Endothelial cell (in vitro differentiated cells): ENCODE measurements at regions not wholly inside any gene's neighbourhood (a gene's known extent, or its start where the extent isn't known, plus 50 kb on each side); places are given as distances from the start of the nearest gene placed in this dataset.

Source experiments
- DNase-seq: peaks from one replicate; pipeline ENCODE4 v3.0.0; 2021; ENCODE audit warnings: low spot score
- H3K27ac Mint-ChIP-seq: one replicate; pipeline ENCODE4 v1.8.0; 2021; ENCODE audit warnings: mixed read lengths, inconsistent platforms; ENCODE audit not compliant: unreplicated experiment
- H3K27me3 Mint-ChIP-seq: one replicate; pipeline ENCODE4 v1.8.0; 2021; ENCODE audit warnings: mild to moderate bottlenecking, moderate library complexity, mixed read lengths, inconsistent platforms; ENCODE audit not compliant: unreplicated experiment
- H3K36me3 Mint-ChIP-seq: one replicate; pipeline ENCODE4 v1.8.0; 2021; ENCODE audit warnings: mild to moderate bottlenecking, low read depth, mixed read lengths, inconsistent platforms; ENCODE audit not compliant: unreplicated experiment
- H3K4me1 Mint-ChIP-seq: one replicate; pipeline ENCODE4 v1.8.0; 2021; ENCODE audit warnings: mild to moderate bottlenecking, mixed read lengths, inconsistent platforms; ENCODE audit not compliant: unreplicated experiment
- H3K4me3 Mint-ChIP-seq: one replicate; pipeline ENCODE4 v1.8.0; 2021; ENCODE audit warnings: mild to moderate bottlenecking, mixed read lengths, inconsistent platforms; ENCODE audit not compliant: unreplicated experiment
- H3K9me3 Mint-ChIP-seq: one replicate; pipeline ENCODE4 v1.8.0; 2021; ENCODE audit warnings: mixed read lengths, inconsistent platforms; ENCODE audit not compliant: unreplicated experiment
- TF ChIP-seq, protein P1 (sequence below): fragments of 200-600 bp; sonication (generic); IDR thresholded peaks from one replicate; pipeline ENCODE4 v1.5.0; 2021; ENCODE audit warnings: antibody characterized with exemption; ENCODE audit not compliant: unreplicated experiment

DNA sequence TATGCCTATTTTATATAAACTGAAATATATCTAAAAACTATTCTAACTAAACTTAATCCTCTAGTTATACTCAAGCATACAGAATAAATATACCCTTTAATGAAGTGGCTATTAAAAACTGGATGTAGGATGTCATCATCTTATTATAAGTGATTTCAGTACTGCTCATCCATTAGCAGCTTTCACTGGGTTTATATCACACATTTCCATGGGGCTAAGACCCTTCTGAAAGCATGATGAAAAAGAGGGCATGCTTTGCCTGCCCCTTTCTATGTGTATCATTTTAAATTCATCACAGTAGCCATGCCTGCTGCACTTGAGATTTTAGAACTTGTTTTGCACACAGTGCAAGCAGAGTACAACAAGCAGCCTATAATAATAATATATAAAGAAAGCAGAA is 477.5 kb downstream of the SLITRK6 start:
- Mint-ChIP-seq H3K36me3 (no peaks in the 10 kb centered on the region), H3K4me1 (no peaks in the 10 kb centered on the region), H3K9me3 (no peaks in the 10 kb centered on the region)

DNA sequence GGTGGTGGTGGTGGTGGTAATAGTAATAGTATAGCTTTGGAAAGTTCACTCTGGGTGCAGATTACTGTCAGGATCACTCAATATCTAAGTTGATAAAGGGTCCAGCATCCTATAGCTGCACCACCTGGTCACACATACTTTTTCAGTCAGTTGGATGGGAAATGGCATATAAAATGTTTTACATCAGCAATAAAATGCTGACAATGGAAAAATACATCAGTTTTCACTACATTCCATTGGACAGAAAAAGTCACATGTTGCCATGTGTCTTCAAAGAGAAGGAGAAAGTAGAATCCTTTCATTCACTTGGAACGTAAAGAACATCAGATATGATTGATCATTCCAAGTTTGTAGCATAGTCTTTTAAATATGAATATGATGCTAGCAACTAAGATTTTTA is 481.4 kb downstream of the SLITRK6 start:
- Mint-ChIP-seq H3K4me1 (no peaks in the 10 kb centered on the region), H3K36me3 (no peaks in the 10 kb centered on the region), H3K27ac (no peak overlapping the region), H3K27me3 (no peaks in the 10 kb centered on the region), H3K4me3 (no peak overlapping the region), H3K9me3 (no peaks in the 10 kb centered on the region)
- DNase-seq: no peak
- TF ChIP-seq, protein P1, sequence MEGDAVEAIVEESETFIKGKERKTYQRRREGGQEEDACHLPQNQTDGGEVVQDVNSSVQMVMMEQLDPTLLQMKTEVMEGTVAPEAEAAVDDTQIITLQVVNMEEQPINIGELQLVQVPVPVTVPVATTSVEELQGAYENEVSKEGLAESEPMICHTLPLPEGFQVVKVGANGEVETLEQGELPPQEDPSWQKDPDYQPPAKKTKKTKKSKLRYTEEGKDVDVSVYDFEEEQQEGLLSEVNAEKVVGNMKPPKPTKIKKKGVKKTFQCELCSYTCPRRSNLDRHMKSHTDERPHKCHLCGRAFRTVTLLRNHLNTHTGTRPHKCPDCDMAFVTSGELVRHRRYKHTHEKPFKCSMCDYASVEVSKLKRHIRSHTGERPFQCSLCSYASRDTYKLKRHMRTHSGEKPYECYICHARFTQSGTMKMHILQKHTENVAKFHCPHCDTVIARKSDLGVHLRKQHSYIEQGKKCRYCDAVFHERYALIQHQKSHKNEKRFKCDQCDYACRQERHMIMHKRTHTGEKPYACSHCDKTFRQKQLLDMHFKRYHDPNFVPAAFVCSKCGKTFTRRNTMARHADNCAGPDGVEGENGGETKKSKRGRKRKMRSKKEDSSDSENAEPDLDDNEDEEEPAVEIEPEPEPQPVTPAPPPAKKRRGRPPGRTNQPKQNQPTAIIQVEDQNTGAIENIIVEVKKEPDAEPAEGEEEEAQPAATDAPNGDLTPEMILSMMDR: no peak

More for the DNA sequence above, 477.5 kb downstream of the SLITRK6 start:
- TF ChIP-seq, protein P1: no peak
- no peak overlapping the region for H3K4me3 Mint-ChIP-seq
- no peak for DNase-seq
- H3K27ac Mint-ChIP-seq: no peak overlapping the region
- no peaks in the 10 kb centered on the region for H3K27me3 Mint-ChIP-seq

DNA sequence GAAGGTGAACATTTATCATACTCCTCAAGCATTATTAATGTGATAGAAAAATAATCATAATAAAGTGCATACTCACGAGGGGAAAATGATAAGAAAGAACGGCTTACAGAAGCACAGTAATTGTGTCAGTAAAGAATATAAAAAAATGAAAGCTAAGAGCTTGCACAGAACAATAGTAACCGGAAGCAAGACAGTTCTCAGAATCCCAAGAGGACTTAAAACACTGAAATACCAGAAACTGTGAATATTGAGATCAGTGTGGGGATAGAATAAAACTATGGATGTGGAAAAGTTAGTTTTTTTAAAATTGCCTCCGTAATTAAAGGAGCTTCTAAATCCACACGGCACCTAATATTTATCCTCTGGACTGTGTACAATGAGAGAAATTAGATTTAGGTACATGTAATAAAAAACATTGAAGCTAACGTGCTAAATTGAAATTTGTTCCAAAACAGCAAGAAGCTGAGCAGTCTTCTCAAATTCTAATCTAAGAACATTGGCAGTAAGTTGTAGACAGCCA is 482.7 kb downstream of the SLITRK6 start:
- H3K36me3 Mint-ChIP-seq: no peaks in the 10 kb centered on the region

DNA sequence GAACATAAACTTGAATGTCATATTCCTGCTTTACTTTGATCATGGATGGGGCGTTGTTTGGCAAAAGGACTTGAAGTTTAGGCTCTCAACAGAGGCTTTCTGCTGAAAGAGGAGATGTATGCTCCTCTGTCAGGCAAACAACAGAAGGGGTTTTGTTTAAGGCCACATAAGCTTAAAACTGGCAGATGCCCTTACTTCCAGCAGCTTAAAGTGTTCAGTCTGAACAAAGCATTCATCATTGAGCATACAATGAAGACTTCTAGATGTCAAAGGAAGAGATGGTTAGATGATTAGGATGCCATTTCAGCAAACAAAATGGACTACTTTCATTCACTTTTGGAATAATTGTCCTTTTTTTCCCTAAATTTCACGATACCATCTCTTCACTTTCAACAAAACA is 484.5 kb downstream of the SLITRK6 start:
- no peak for DNase-seq
- H3K36me3 Mint-ChIP-seq: no peaks in the 10 kb centered on the region
- TF ChIP-seq, protein P1: no peak
- no peak overlapping the region for H3K27ac Mint-ChIP-seq
- H3K4me1 Mint-ChIP-seq: no peaks in the 10 kb centered on the region
- no peaks in the 10 kb centered on the region for H3K27me3 Mint-ChIP-seq
- H3K9me3 Mint-ChIP-seq: no peaks in the 10 kb centered on the region
- H3K4me3 Mint-ChIP-seq: no peak overlapping the region

More for the DNA sequence above, 482.7 kb downstream of the SLITRK6 start:
- Mint-ChIP-seq H3K4me1 (no peaks in the 10 kb centered on the region), H3K9me3 (no peaks in the 10 kb centered on the region), H3K27me3 (no peaks in the 10 kb centered on the region), H3K4me3 (no peak overlapping the region), H3K27ac (no peak overlapping the region)
- TF ChIP-seq, protein P1: no peak
- DNase-seq: no peak

DNA sequence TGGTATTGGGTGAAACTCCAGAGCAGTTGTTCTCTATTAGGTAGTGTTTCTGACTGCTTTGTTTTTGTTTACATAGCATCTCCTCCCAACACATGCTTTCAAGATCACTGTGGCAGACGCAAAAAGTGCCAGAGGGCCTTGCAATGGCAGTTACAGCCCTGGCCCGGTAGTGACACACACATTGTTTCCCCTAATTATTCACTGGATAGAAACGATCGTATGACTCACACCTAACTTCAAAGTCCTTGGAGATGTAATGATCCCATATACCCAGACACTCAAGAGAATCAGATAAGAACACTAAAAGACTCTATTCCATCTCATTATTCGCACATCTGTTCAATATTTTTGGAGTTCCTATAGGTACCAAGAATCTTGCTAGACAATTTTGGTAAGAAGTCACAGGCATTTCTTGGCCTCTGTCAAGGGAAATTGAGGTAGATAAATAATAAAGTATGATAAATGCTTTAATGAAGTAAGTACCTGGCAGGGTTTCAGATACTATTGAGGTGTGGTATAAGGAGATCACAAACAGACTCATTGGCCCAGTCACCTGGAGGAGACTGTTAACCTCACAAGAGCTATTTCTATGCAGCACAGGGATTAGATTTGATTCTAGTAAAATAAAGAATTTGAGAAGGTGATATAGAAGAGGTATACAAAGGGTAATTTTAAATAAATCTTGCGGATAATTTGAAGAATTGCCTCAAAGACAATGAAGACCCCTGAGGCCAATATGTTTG is 485.3 kb downstream of the SLITRK6 start:
- Mint-ChIP-seq H3K4me3 (no peak overlapping the region), H3K9me3 (no peaks in the 10 kb centered on the region), H3K27ac (no peak overlapping the region), H3K27me3 (no peaks in the 10 kb centered on the region), H3K4me1 (no peaks in the 10 kb centered on the region), H3K36me3 (no peaks in the 10 kb centered on the region)
- TF ChIP-seq, protein P1: no peak
- no peak for DNase-seq
